ENCODE measurements at regions not wholly inside any gene's neighbourhood (a gene's known extent, or its start where the extent isn't known, plus 50 kb on each side); places are given as distances from the start of the nearest gene placed in this dataset.
"Not testable (repeated sequence)": the region's sequence is repeated elsewhere in the genome, so short reads cannot be mapped to it uniquely, and the experiment has no call there.

DNA sequence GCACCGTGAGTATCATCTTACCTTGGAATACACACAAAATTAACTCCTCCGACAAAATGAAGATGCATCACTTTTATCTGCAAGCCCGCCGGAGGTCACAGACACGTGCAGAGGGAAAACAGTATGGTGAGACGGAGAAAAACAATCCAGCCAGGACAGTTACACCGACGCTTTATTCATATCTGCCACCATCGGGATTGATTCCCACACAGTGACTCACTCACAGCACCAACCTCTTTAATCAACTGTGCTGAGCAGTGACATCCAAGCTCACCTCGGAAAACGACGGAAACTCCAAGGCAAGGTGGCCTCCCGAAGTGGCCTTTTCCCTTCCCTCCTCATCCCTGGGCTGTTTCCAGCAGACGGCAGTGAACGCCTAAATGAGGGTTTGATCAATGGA lies 151.8 kb downstream of the NPIPA8 start:
- H3K4me3 ChIP-seq (ENCODE audit: control insufficient read depth in 1 of 7, extremely low read depth in 1 of 7, insufficient read depth in 4 of 7, low read depth in 2 of 7, low read length in 6 of 7); H3K36me3 ChIP-seq (ENCODE audit: control insufficient read depth in 4 of 4, insufficient read depth in 4 of 4, low read length in 3 of 4); H3K9me3 ChIP-seq (ENCODE audit: control extremely low read depth in 1 of 5, control insufficient read depth in 4 of 5, insufficient read depth in 2 of 5, low read depth in 1 of 5, low read length in 4 of 5); POLR2A ChIA-PET; CTCF ChIA-PET; H3K4me1 ChIP-seq (ENCODE audit: control extremely low read depth in 1 of 4, control insufficient read depth in 4 of 4, insufficient read depth in 4 of 4, low read length in 3 of 4); H3K27me3 ChIP-seq (replicated peaks in 2 of 5; ENCODE audit: control insufficient read depth in 4 of 5, insufficient read depth in 5 of 5, low read length in 4 of 5); DNase-seq; H3K27ac ChIP-seq (ENCODE audit: insufficient read depth in 1 of 2, low read depth in 1 of 2, low read length in 2 of 2, poor library complexity in 1 of 2, severe bottlenecking in 2 of 2): not testable (repeated sequence)
- WGBS (ENCODE audit: insufficient coverage), result no CpG with 5 or more reads among the region's 15 CpGs

DNA sequence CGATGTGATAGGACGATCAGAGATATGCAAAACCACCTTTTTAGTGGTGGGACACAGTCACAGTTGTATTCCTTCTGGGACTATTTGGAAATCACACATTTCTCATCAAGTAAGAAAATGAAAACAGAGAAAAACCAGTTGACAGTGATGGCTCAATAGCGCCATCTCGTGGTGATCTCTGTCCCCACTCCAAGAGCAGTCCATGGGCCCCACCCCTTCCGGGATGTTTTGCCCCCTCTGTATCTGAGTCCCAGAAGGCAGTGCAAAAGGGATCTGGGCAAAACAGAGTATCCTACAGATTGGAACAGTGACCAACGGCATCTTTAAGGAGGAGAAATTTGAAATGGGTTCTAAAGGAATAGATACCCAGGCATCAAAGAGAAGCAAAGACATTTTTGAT lies 155.5 kb downstream of the NPIPA8 start:
- no CpG with 5 or more reads among the region's 6 CpGs for WGBS (ENCODE audit: insufficient coverage)
- POLR2A ChIA-PET; H3K9me3 ChIP-seq (ENCODE audit: control extremely low read depth in 1 of 5, control insufficient read depth in 4 of 5, insufficient read depth in 2 of 5, low read depth in 1 of 5, low read length in 4 of 5); H3K4me1 ChIP-seq (ENCODE audit: control extremely low read depth in 1 of 4, control insufficient read depth in 4 of 4, insufficient read depth in 4 of 4, low read length in 3 of 4); H3K27me3 ChIP-seq (replicated peaks in 2 of 5; ENCODE audit: control insufficient read depth in 4 of 5, insufficient read depth in 5 of 5, low read length in 4 of 5); H3K4me3 ChIP-seq (ENCODE audit: control insufficient read depth in 1 of 7, extremely low read depth in 1 of 7, insufficient read depth in 4 of 7, low read depth in 2 of 7, low read length in 6 of 7); H3K36me3 ChIP-seq (ENCODE audit: control insufficient read depth in 4 of 4, insufficient read depth in 4 of 4, low read length in 3 of 4); DNase-seq; CTCF ChIA-PET; H3K27ac ChIP-seq (ENCODE audit: insufficient read depth in 1 of 2, low read depth in 1 of 2, low read length in 2 of 2, poor library complexity in 1 of 2, severe bottlenecking in 2 of 2): not testable (repeated sequence)

DNA sequence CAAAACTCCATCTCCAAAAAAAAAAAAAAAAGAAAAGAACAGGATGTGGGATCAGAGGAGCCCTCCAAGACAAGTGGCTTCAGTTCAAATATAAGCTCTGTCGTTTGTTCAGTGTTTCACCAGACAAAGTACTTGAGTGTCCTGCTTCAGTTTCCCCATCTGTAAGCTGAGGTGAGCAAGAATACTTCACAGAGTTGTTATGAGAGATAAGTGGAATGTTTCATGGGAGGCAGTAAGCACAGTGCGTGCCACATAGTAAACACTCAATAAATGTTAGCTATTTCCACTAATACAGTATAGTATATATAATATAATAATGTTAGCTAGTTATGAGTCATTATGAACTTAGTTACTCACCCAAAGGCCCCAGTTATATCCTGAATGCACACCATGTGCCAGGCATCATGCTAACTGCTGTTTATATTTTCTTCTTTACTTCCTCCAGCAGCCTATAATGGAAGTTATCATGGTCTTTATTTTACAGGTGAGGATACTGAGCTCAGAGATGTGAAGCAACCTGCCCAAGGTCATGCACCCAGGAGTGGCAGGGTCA lies 162.5 kb downstream of the NPIPA8 start:
- H3K4me3 ChIP-seq (ENCODE audit: control insufficient read depth in 1 of 7, extremely low read depth in 1 of 7, insufficient read depth in 4 of 7, low read depth in 2 of 7, low read length in 6 of 7); H3K9me3 ChIP-seq (ENCODE audit: control extremely low read depth in 1 of 5, control insufficient read depth in 4 of 5, insufficient read depth in 2 of 5, low read depth in 1 of 5, low read length in 4 of 5); H3K36me3 ChIP-seq (ENCODE audit: control insufficient read depth in 4 of 4, insufficient read depth in 4 of 4, low read length in 3 of 4); POLR2A ChIA-PET; H3K27me3 ChIP-seq (replicated peaks in 2 of 5; ENCODE audit: control insufficient read depth in 4 of 5, insufficient read depth in 5 of 5, low read length in 4 of 5); DNase-seq; CTCF ChIA-PET; H3K27ac ChIP-seq (ENCODE audit: insufficient read depth in 1 of 2, low read depth in 1 of 2, low read length in 2 of 2, poor library complexity in 1 of 2, severe bottlenecking in 2 of 2); H3K4me1 ChIP-seq (ENCODE audit: control extremely low read depth in 1 of 4, control insufficient read depth in 4 of 4, insufficient read depth in 4 of 4, low read length in 3 of 4): not testable (repeated sequence)
- WGBS (ENCODE audit: insufficient coverage), result 33% methylated on average over 1 of the region's 2 CpGs

DNA sequence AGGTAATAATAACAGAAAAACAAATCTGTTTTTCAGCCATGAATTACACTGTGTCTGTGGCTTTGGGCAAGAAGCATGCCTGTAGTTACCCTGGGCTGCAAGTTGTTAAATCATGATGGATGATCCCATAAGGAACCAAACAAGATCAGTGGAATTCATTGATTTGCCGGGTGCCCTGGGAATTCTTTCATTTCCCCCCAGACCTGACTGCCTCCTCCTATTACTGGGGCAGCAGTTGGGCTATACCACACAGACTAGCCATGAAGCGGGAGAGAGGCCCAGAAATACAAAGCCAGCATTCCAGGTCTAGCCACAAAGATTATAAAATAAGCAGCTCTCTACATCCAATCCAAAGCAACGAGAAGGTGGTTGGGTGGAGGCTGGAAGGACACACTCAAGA lies 174.2 kb downstream of the NPIPA8 start:
- H3K27ac ChIP-seq (ENCODE audit: insufficient read depth in 1 of 2, low read depth in 1 of 2, low read length in 2 of 2, poor library complexity in 1 of 2, severe bottlenecking in 2 of 2); H3K9me3 ChIP-seq (ENCODE audit: control extremely low read depth in 1 of 5, control insufficient read depth in 4 of 5, insufficient read depth in 2 of 5, low read depth in 1 of 5, low read length in 4 of 5); POLR2A ChIA-PET; H3K4me1 ChIP-seq (ENCODE audit: control extremely low read depth in 1 of 4, control insufficient read depth in 4 of 4, insufficient read depth in 4 of 4, low read length in 3 of 4); DNase-seq; H3K4me3 ChIP-seq (ENCODE audit: control insufficient read depth in 1 of 7, extremely low read depth in 1 of 7, insufficient read depth in 4 of 7, low read depth in 2 of 7, low read length in 6 of 7); H3K27me3 ChIP-seq (replicated peaks in 2 of 5; ENCODE audit: control insufficient read depth in 4 of 5, insufficient read depth in 5 of 5, low read length in 4 of 5); CTCF ChIA-PET; H3K36me3 ChIP-seq (ENCODE audit: control insufficient read depth in 4 of 4, insufficient read depth in 4 of 4, low read length in 3 of 4): not testable (repeated sequence)
- no CpG with 5 or more reads among the region's 3 CpGs for WGBS (ENCODE audit: insufficient coverage)

DNA sequence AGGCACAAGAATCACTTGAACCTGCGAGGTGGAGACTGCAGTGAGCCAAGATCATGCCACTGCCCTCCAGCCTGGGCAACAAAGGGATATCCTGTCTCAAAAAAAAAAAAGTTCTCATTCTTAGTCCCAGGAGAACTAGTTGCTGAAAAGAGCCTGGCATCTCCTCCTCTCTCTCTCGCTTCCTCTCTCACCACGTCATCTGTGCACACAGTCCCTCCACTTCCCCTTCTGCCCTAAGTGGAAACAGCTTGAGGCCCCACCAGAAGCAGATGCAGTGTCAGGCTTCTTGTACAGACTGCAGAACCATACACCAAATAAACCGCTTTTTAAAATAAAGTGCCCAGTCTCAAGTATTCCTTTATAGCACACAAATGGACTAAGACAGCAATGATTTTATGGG lies 175.3 kb downstream of the NPIPA8 start:
- CTCF ChIA-PET; H3K4me1 ChIP-seq (ENCODE audit: control extremely low read depth in 1 of 4, control insufficient read depth in 4 of 4, insufficient read depth in 4 of 4, low read length in 3 of 4); H3K4me3 ChIP-seq (ENCODE audit: control insufficient read depth in 1 of 7, extremely low read depth in 1 of 7, insufficient read depth in 4 of 7, low read depth in 2 of 7, low read length in 6 of 7); POLR2A ChIA-PET; H3K27me3 ChIP-seq (replicated peaks in 2 of 5; ENCODE audit: control insufficient read depth in 4 of 5, insufficient read depth in 5 of 5, low read length in 4 of 5); H3K9me3 ChIP-seq (ENCODE audit: control extremely low read depth in 1 of 5, control insufficient read depth in 4 of 5, insufficient read depth in 2 of 5, low read depth in 1 of 5, low read length in 4 of 5); DNase-seq; H3K36me3 ChIP-seq (ENCODE audit: control insufficient read depth in 4 of 4, insufficient read depth in 4 of 4, low read length in 3 of 4); H3K27ac ChIP-seq (ENCODE audit: insufficient read depth in 1 of 2, low read depth in 1 of 2, low read length in 2 of 2, poor library complexity in 1 of 2, severe bottlenecking in 2 of 2): not testable (repeated sequence)
- WGBS (ENCODE audit: insufficient coverage), result 33% methylated on average over 2 of the region's 4 CpGs

DNA sequence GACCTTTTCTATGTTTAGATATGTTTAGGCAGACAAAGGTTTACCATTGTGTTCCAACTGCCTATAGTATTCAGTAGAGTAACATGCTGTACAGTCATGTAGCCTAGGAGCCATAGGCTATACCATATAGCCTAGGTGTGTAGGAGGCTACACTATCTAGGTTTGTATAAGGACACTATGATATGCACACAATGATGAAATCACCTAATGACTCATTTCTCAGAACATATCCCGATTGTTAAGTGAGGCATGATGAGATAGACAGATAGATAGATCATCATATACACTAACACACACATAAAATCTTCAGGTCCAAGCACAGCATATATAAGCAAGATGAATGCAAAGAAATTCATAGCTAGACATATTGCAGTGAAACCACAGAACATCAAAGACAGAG lies 177.4 kb downstream of the NPIPA8 start:
- H3K9me3 ChIP-seq (ENCODE audit: control extremely low read depth in 1 of 5, control insufficient read depth in 4 of 5, insufficient read depth in 2 of 5, low read depth in 1 of 5, low read length in 4 of 5); H3K27ac ChIP-seq (ENCODE audit: insufficient read depth in 1 of 2, low read depth in 1 of 2, low read length in 2 of 2, poor library complexity in 1 of 2, severe bottlenecking in 2 of 2); H3K4me3 ChIP-seq (ENCODE audit: control insufficient read depth in 1 of 7, extremely low read depth in 1 of 7, insufficient read depth in 4 of 7, low read depth in 2 of 7, low read length in 6 of 7); CTCF ChIA-PET; H3K27me3 ChIP-seq (replicated peaks in 2 of 5; ENCODE audit: control insufficient read depth in 4 of 5, insufficient read depth in 5 of 5, low read length in 4 of 5); POLR2A ChIA-PET; H3K4me1 ChIP-seq (ENCODE audit: control extremely low read depth in 1 of 4, control insufficient read depth in 4 of 4, insufficient read depth in 4 of 4, low read length in 3 of 4); H3K36me3 ChIP-seq (ENCODE audit: control insufficient read depth in 4 of 4, insufficient read depth in 4 of 4, low read length in 3 of 4); DNase-seq: not testable (repeated sequence)
- WGBS (ENCODE audit: insufficient coverage), result no CpG with 5 or more reads among the region's 1 CpG

DNA sequence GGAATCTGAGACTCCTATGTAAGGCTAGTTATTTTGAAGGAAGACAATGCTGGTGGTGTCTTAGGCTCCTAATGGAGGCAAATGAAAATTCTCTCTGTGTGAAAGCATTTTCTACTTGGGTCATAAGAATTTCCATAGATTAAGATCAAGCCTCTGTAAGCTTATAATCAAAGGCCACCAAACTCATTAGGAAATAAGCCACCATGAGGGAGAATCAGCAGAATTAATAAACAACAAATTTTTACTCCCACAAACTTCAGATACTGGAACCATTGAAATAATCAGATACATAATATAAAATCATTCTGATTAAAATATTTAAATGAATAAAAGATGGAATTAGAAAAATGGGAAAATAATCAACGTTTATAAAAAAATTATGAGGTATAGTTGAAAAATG lies 178.7 kb downstream of the NPIPA8 start:
- H3K36me3 ChIP-seq (ENCODE audit: control insufficient read depth in 4 of 4, insufficient read depth in 4 of 4, low read length in 3 of 4); H3K27ac ChIP-seq (ENCODE audit: insufficient read depth in 1 of 2, low read depth in 1 of 2, low read length in 2 of 2, poor library complexity in 1 of 2, severe bottlenecking in 2 of 2); DNase-seq; POLR2A ChIA-PET; H3K27me3 ChIP-seq (replicated peaks in 2 of 5; ENCODE audit: control insufficient read depth in 4 of 5, insufficient read depth in 5 of 5, low read length in 4 of 5); H3K4me3 ChIP-seq (ENCODE audit: control insufficient read depth in 1 of 7, extremely low read depth in 1 of 7, insufficient read depth in 4 of 7, low read depth in 2 of 7, low read length in 6 of 7); CTCF ChIA-PET; H3K4me1 ChIP-seq (ENCODE audit: control extremely low read depth in 1 of 4, control insufficient read depth in 4 of 4, insufficient read depth in 4 of 4, low read length in 3 of 4); H3K9me3 ChIP-seq (ENCODE audit: control extremely low read depth in 1 of 5, control insufficient read depth in 4 of 5, insufficient read depth in 2 of 5, low read depth in 1 of 5, low read length in 4 of 5): not testable (repeated sequence)
- no CpG with 5 or more reads among the region's 1 CpG for WGBS (ENCODE audit: insufficient coverage)
